DMS114 treated with DMSO at 0.1 percent for 48 hours (cell line): ENCODE measurements at regions not wholly inside any gene's neighbourhood (a gene's known extent, or its start where the extent isn't known, plus 50 kb on each side); places are given as distances from the start of the nearest gene placed in this dataset.

Experiments
- DNase-seq: peaks from one replicate; lab custom pipeline; 2025; ENCODE audit not compliant: unreplicated experiment; lab: John Stamatoyannopoulos, UW

DNA sequence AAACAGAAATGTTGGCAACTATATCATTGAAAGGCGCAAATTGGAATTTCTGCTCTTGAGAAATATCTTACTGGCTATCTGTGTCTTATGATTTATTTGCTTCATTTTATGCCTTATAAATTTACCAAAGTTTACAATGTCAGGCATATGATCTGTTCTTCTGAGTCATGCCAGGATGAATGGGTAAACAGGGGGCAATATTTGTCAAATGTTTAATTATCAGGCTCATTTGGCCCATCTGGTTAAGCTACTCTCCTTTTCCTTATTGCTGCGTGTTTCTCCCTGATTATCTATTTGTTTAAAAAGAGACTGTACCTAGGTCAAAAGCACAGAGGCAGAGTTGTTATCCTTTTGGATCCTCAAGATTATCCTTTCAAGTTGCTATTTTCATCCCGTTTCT, 903.8 kb upstream of the PCDH10 start:
- no peak for DNase-seq

DNA sequence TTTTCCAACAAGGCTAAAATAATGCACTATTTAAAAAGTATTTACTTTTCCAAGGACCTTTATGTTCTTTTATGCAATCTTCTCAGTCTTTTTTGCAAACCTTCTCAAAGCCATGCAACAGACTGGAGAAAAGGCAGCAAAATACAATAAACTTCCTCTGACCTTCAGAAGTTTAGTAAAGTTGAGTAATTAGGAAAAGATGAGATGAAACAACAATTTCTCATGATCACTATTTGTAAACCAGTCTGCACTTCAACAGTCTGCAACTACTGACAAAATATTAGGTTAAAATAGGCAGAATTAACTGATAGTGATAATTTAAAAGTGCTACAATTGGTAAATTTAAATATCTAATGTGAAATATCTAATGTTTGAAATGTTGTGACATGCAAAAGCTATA, 884.9 kb upstream of the PCDH10 start:
- no peak for DNase-seq

DNA sequence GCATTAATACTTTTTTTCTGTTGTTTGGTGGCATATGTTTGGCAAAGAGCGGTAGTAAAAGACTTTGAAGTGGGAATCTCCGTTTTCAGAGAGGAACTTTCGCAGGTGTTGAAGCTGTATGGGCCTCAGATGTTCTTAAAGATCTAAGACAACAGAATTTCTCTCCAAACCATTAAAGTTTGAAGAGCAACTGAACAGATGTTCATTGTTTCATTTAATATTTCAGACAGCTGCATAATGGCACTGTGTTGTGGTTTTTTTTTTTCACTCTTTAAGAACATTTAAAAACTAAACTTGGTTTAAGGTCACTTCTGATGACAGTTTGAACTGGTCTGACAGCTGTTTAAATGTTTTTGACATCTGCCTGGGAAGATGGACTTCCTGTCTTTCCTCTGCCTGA, 882.7 kb upstream of the PCDH10 start:
- no peak for DNase-seq

DNA sequence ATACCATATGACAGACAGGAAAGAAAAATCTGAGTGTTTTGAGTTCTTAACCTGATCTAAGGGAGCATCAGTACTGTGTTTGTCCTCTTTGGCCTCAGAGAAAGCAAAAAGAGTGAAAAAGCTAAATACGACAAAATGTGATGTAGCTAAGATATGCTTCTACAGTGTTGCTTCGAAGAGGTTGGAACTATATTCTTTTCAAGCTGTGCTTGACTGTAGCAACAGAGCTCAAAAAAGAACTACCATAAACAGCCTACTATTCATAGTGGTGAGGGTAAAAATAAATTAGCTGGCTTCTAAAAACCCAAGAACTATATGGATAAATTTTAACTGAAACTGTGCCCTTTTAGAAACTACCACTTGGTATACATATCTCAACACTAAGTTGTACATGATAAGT, 881.8 kb upstream of the PCDH10 start:
- no peak for DNase-seq

DNA sequence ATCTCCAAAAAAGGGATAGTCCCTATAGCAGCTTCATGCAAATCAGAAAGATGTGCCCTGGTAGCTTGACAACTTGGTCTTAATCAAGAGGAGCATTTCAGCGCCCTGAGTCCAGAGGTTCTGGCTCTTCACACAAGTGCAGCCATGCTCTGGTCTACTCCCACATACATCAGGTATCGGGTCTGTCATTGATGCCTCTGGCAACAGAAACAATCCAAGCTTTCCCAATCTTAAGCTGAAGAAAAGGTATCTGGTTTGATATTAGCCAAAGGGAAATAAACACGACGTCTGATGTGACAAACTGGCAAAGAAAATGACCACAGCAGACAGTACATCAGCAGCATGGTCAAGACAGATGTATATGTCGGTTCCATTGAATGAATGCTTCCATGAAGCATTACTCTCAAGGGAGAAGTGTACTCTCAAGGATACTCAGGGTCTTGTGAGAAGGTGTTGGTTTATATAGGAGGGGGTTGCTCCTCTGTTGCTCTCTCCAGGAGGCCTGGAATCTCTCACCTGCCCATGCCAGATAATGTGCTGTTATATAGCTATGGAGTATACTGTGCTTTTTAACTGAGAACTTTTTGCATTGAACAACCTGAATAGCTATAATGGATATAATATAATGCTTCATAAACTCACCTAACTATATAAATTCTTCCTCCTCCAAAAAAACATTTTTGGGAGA, 879.6 kb upstream of the PCDH10 start:
- DNase-seq: no peak

DNA sequence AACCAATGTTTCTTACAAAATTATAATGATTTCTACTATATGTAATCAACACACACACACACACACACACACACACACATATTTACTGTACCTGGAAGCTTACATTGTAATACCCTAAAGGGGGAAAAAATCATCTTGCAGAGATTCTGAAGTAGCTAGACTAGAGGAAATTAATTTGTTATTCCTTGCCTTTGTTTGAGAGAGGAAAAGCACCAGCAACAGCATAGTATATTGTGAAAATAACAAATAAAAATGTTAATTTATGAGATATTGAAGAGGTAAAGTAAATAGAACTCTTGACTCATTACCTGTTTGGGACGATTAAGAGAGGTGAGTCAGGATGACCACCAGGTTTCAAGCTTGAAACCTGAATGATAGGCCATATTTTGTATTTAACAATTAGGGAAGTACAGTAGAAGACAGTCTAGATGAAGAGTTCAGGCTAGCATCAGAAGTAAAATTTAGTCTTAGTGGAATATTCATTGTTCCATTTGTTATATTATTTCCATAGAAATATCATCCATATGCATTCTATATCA, 873.4 kb upstream of the PCDH10 start:
- no peak for DNase-seq

DNA sequence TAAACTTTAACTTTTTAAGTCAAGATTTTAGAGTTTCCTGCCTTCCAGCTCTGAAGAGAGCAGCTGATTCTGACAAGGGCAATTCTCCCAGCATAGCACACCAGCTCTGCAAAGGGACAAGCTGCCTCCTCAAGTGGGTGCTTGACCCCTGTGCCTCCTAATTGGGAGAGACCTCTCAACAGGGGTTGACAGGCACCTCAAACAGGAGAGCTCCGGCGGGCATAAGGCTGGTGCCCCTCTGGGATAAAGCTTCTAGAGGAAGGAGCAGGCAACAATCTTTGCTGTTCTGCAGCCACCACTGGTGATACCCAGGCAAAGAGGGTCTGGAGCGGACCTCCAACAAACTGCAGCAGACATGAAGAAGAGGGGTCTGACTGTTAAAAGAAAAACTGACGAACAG, 872.9 kb upstream of the PCDH10 start:
- no peak for DNase-seq

DNA sequence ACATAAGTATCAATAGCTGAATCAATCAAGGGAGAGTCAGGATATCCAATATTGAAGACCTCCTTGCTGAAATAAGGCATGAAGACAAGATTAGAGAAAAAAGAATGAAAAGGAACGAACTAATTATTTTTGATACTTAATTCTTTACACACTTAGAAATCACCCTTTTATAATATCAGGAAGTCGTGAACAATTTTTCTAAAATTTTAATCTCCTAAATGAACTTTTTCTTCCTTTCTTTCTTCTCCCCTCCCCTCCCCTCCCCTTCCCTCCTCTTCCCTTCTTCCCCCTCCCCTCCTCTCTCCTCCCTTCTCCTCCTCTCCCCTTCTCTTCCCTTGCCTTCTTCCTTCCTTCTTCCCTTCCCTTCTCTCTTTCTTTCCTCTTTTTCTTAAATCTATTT, 872.1 kb upstream of the PCDH10 start:
- DNase-seq: no peak

DNA sequence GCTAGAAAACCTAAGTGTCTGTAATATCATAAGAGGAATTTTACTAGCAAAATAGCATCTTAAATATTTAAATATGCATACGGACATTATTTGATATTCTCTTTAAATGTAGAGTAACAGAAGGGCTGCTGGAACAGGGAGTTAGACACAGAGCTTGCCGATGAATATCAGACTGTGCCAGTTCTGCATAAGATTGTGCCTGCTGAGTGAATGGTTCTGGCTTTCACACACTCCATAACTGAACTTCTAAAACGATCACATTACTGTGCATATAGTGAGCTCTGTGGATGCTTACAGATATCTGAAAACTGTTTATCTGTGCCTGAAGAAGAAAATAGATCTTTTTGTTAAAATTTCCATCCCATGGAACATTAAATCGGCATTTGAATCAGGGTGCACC, 867.4 kb upstream of the PCDH10 start:
- no peak for DNase-seq

DNA sequence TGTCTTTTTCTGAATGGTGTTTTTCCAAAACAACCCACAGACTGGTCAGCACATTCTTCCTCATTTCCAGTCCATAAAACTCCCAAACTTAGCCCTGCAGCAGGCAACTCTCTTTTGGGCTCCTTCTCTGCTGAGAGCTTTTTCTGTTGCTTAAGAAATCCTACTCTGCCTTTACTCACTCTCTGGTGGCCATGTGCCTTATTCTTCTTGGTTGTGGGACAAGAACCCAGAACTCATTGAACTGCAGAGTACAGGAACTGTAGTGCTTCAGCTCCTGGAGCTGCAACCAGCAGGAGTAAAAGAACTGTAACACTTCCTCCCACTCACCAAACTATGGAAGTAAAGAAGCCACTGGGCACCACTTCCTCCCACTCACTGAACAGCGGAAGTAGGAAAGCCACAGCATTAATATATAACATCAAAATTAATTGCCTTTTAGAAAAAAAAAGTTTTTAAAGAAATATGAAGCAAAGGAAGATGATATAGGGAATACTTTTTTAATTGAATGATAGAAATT, 864.1 kb upstream of the PCDH10 start:
- no peak for DNase-seq

DNA sequence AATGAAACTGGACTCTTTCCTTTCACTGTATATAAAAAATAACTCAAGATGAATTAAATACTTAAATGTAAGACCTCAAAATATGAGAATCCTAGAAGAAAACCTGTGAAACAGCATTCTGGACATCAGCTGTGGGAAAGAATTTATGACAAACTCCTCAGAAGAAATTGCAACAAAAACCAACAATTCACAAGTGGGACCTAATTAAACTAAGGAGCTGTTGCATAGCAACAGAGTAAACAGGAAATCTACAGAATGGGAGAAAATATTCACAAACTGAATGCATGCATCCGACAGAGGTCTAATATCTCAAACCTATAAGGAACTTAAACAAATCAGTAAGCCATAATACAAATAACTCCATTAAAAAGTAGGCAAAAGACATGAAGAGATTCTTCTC, 851.7 kb upstream of the PCDH10 start:
- no peak for DNase-seq

DNA sequence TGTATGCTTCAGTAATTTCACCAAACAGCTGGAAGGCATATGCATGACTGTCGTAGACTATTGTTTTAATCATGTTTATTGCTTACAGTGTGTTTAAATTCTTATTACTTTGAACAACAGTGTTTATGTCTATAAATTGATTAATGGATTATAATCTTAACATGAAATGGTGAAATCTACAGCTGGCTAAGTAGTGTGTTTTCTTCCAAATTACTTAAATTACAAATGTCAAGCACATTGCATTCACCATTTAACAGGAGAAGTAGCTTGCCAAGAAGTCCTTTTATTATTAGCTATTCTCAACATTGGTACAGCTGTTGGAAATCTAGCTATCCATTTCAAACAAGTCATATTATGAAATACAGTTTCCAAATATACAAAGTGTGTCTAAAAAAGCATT, 849.3 kb upstream of the PCDH10 start:
- no peak for DNase-seq

DNA sequence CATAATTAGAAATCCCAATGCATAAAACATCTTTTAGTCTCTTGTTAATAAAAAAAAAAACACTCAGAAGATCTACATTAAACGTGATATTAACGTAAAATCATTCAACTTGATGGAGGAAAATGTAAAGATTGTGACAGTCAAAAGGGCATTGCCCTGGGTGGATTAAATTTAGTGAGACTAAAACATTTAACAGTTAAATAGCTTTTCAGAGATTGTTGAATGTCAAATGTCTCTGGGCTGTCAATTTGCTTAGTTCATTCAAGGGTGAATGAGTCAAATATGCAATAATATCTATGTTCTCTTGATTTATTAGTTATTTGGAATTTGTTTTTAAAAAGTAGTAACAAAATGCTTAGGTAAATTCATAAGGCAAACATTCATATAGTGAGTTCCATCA, 836.6 kb upstream of the PCDH10 start:
- DNase-seq: no peak

DNA sequence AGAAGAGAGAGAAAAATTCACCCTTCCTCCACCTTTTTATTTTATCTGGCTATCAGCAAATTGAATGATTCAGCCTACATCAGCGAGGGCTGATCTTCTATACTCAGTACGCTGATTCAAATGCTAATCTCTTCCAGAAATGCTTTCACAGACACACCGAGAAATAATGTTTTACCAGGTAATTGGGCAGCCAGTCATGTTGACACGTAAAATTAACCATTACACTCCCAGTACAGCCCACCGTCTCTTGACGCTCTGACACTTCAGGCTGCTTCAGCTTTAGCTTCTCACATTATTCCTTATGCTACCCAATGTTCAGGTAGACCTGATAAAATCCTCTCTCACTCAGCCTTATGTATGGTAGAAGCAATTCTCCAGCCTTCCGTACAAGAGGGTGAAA, 835.2 kb upstream of the PCDH10 start:
- DNase-seq: no peak

DNA sequence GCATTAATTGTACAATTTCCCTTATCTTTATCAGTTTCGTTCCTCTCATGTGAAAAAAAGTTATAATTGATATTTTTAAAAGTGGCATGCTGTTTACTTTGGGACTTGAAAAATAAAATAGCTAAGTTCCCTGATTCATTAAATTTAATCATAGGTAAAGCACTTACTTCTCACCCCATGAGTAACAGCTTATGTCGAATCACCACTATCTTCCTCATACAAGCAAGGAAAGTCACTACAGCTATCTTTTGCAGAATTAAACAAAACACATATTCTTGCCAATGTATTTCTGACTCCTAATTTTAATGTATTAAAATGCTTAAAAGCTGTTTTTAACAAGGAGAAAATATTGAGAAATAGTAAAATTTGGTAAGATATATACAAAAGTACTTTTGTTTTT, 832.4 kb upstream of the PCDH10 start:
- DNase-seq: no peak

DNA sequence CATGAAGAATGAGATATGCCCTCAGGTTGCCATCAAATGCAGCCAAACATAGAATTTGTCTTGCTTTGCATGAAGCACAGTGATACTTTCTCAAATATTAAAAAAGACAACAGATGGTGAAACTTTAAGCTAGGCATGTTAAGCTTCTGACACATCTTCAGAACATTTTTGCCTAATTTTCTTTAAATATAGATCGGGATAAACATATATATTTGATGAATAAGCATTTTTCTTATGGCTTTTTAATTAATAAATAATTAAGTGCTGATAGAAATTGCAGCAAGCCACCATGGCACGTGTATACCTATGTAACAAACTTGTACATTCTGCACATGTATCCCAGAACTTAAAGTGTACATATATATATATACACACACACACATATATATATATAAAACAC, 831.2 kb upstream of the PCDH10 start:
- DNase-seq: no peak

DNA sequence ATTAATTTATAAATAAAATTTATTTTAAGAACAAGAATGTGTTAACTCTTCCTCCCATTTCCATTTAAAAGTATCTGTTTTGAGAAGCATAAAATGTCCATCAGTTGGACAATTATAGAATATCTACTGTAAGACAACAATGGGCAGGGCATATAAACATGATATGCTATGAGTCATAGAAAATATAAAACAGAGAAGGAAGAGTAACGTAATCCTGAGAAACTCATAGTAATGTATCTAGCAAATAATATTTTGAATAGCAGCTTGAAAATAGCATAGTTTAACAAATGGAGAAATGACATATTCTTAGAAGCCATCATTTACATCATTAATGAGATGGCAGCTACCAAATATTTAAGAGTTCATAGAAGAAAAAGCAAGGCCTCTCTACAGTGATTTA, 820.3 kb upstream of the PCDH10 start:
- no peak for DNase-seq

DNA sequence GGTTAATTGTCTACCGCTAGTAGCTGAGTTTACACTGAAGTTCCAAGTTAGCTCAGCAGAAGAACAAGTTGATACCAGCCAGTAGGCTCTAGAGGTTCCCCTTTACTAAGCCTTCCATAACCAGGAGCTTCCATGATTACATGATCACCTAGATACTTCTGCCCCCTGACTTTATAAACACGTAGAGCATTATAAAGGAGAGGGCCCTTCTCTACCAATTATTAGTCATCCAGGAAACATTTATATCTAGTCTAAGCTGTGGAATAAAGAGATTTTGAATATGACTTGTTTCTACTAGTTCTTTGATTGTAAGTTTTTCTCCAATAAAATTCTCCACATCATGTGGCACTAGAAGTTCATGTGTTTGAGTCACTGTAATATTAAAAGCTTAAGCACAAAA, 818.1 kb upstream of the PCDH10 start:
- DNase-seq: no peak

DNA sequence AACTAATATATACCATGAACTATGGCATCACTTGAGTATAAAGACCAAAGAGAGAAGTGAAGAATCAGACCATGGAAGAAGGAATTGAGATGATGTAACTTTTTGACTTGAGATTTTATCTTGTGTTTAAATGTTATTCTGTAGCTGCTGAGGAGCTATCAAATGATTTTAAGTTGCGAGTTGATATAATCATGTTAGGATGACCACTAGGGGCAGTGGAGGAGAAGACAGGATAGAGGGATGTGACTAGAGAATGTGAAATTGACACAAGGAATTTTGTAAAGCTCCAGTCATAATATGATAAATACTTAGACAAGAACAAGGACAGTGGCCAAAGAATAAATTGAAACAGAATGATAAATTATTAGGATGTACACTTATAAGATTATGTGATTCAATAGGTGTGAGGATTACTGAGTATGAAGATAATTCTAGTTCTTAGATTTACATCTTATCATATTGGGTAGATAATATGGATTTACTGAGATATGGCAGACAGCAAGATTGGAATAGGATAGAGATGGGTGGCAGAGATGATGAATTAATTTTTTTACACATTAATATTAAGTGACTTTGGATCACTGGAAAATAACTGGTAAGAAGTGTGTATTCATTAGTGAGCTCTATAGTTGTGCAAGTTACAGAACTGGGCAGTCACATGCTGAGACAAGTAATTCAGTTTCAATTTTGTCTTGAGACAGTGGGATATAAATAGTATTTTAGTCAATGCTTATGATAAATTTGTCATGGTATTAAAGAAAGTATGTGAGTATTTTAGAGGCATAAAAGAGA, 816.0 kb upstream of the PCDH10 start:
- no peak for DNase-seq

DNA sequence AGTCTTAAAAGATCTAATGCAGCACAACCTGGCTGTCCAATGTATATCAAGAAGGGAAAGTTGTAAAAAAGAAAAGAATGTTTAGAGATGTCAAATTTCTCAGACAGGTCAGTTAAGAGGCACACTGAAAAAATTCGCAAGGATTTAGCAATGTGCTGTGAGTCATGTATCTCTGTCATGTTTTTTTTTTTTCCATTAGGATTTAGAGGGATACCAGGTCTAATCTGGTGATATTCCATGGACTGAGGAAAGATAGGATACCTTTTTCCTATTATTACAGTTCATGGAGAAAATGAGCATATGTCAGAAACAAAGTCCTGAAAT, 815.4 kb upstream of the PCDH10 start:
- no peak for DNase-seq

DNA sequence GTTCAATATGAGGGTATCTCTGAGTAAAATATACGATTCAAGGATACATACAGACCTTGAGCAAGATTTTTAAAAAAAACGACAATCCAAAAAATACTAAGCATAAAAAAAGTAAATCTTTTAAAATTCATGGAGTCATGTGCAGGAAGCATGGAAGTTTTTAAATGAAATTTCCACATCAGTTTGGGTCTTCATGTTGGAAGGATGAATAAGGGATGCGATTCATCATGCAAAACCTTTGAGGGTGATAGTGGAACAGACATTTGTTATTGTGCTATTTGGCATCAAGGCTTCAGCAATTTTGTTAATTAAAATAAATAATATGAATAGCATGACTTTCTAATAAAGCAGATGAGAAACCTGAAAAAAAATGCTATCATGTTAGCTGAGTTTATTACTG, 815.0 kb upstream of the PCDH10 start:
- no peak for DNase-seq
